NCI-H2171 treated with DMSO at 0.1 percent for 48 hours (cell line): ENCODE measurements at regions not wholly inside any gene's neighbourhood (a gene's known extent, or its start where the extent isn't known, plus 50 kb on each side); places are given as distances from the start of the nearest gene placed in this dataset.
A peak's percentile ranks its signal among the peaks of the same experiment; 100 is the strongest.
"Not testable (repeated sequence)": the region's sequence is repeated elsewhere in the genome, so short reads cannot be mapped to it uniquely, and the experiment has no call there.

Experiments
- DNase-seq: peaks from one replicate; lab custom pipeline; 2025; lab: John Stamatoyannopoulos, UW

DNA sequence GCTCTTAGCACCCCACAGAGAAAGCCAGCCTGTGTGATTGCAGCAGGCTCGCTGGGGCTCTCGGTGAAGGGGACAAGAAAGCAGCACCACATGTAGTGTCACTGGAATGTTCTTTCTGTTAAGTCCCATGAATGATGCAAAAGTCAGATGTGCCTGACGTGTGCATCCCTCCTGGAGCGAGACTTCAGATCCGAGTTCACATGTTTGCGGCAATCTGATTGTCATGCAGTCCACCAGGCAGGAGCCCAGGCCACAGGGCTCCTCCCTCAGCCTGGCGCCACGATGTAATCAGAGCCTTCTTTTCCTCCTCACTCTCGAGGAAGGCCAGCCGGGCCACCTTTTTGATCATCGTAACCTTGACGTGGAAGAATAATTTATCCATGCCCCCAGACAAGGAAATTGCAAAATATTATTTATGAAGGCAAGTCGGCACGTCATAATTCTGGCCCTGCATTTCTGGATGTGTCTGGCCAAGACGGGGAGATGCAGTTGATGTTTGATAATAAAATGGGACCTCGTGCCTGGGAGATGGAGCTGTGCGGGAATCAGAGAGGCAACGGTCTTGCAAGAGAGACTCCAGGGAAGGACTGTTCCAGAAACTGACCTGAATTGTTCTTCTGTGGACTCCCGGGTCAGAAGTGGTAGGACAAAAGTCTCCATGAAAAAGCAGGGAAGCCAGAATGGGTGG is 214.6 kb downstream of the PHETA1 start:
- DNase-seq, result no peak

DNA sequence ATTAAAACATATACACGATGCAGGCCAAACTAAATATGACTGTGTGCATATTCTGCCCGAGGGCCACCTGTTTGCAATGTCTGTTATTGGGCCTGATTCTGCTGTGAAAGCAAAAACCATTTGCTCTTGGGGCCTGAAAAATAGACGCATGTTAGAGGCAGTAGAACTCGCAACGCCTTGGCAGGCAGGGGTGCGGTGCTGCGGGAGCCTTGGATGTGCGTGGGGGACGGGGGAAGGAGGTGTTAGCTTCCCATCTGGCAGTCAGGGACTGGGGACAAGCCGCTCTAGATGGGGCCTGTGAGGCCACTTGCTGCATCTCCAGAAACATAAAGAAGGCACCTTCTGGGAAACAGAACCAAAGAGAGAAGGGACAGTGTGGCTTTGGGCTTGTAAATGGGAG is 216.3 kb downstream of the PHETA1 start:
- DNase-seq, result no peak

- DNase-seq, result no peak
Observed at GRCh38 chr12:111150921-111151840, 217.7 kb downstream of the PHETA1 start.

DNA sequence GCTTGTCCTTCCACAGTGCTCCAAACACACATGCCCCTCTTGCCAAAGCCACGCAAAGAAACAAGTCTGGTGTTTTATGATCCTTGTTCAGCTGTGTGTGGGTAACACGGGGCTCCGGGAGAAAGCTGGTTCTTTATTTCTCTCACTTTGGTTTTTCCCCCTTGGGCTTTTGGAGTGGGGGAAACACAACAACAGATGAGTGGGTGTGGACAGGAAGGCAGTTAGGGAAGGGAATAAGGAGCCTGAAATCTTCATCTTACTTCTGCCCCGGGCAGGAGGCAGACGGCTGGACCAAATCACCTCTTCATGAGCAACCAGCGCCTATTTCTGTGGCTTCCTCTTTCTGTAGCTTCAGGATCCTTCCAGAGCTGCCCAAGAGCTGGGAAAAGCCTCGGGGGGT is 218.5 kb downstream of the PHETA1 start:
- DNase-seq, result peak; percentile 26

GRCh38 chr12:111149299-111149698 is 219.6 kb downstream of the PHETA1 start:
- DNase-seq, result no peak

- no peak for DNase-seq
Observed at GRCh38 chr12:111148005-111148404, 220.9 kb downstream of the PHETA1 start.

DNA sequence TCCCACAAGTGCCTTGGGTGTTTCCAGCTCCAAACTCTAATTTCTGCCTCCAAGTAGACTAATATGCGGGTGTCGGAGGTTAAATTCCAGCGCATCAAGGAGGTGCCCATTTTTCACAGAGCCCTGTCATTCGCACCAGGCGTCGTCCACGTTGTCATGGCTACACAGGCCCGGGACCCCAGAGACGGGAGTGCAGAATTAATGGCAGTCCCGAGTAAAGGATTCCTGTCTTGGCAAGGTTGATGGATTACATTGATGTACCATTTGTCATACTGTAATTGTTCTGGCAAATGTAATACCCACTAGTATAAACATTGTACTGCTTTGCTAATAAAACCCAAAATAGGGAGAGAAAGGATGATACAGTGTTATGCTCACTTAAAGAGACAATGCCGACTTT is 222.9 kb upstream of the MYL2 start:
- DNase-seq, result no peak

DNA sequence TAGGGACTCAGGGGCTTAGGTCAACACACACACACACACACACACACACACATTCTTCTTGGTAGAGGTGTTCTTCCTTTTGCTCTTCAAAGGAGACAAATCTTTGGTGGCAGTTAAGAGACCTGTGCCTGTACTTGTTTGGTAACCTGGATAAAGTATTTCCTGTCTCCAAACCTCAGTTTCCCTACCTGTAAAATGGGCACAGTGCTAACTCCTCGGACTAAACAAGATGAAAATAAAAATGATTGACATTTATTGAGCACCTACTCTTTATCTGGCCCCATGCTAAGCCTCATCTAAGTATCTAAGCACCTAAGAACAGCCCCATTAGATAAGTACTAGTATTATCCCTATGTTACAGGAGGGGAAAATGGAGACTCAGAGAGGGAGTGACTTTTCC is 220.8 kb upstream of the MYL2 start:
- no peak for DNase-seq

DNA sequence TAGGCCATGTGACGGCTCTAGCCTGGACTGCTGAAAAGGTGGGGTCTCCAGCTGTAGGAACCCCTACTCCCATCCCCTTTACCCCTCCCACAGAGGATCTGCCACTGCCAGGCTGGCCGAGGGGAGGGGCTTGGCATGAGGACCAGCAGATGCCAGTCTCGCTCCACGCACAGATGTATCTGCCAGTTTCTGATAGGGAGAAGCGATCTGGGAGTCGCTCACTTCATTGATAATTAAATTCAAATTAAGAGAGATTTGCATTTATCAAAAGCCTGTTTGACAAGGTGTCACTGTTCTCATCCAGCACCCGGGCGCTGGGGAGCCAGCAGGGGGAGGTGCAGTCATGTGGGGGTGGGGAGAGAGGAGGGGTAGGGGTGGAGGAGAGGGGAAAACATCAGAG is 217.6 kb upstream of the MYL2 start:
- DNase-seq, result peak; percentile 20

DNA sequence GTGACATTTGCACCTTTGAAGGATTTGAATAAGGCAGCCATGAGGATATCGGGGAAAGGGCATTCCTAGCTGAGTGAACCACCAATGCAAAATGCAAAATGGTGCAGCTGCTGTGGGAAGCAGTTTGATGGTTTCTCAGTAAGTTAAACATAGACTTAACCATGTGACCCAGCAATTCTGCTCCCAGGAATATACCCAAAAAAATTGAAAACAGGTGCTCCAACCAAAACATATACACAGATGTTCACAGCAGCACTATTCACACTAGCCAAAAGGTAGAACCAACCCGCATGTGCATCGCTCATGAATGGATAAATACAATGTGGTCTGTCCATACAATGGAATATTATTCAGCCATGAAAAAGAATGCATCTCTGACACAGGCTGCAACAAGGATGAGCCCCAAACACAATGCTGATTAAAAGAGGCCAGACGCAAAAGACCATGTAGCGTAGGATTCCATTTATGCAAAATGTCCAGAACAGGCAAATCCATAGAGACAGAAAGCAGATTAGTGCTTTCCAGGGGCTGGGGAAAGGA is 215.0 kb upstream of the MYL2 start:
- DNase-seq, result no peak

GRCh38 chr12:111130336-111130735 is 210.0 kb upstream of the MYL2 start:
- DNase-seq, result no peak

DNA sequence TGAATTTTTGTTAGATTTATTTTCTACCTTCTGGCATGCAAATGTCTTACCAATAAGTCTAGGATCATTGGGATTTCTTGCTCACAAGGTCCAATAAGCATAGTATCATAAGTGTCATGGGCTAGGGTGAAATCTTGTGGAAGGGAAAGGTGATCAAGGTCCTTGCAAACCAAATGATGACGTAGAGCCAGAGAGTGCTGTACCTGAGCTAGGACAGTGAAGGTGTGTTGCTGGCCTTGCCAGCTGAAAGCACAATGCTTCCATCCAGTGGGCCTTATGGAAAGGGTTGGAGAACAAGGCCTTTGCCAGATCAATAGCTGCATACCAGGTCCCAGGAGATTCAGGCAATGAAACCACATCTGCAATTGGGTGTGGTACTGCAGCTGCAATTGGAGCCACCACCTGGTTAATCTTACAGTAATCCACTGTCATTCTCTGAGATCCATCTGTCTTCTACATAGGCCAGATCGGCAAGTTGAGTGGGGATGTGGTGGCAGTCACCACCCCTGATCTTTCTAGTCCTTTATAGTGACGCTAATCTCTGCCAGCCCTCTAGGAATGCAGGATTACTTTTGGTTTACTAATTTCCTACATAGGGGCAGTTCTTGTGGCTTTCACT is 208.9 kb upstream of the MYL2 start:
- peak; percentile 88 for DNase-seq

DNA sequence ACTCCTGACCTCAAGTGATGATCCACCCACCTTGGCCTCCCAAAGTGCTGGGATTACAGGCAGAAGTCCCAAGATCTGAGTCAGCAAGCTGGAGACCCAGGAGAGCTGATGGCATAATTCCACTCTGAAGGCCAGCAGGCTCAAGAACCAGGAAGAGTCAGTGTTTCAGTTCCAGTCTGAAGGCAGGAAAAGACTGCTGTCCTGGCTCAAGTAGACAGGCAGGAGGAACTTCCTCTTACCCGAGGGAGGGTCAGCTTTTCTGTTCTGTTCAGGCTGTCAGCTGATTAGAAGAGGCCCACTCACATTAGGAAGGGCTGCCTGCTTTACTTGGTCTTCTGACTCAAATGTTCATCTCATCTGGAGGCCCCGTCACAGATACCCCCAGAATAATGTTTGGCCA is 206.0 kb upstream of the MYL2 start:
- no peak for DNase-seq

DNA sequence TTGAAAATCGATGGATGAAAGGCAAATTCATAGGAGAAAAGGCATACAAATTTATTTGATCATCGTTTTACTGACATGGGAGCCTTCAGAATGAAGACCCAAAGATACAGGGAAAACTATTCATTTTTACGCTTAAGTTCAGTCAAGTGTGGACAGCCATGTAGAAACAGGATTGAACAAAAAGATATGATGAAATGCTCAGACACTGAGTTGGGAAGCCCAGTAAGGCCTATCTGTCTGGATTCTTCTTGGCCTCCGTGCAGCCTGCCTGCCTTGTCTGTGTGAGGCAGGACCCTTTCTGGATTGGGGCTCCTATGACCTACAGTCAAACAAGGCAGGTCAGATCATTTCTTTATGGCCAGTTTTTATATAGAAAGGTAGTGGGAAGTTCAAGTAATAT is 203.8 kb upstream of the MYL2 start:
- DNase-seq, result no peak

DNA sequence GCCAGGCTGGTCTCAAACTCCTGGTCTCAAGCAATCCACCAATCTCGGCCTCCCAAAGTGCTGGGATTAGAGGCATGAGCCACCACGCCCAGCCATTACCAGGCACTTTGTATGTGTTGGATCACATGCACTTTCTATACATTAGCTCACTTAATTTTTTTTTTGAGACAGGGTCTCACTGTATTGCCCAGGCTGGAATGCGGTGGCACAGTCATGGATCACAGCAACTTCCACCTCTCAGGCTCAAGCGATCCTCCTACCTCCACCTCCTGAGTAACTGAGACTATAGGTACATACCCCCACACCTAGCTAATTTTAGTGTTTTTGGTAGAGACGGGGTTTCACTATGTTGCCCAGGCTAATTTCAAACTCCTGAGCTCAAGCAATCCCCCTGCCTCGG is 203.0 kb upstream of the MYL2 start:
- no peak for DNase-seq

DNA sequence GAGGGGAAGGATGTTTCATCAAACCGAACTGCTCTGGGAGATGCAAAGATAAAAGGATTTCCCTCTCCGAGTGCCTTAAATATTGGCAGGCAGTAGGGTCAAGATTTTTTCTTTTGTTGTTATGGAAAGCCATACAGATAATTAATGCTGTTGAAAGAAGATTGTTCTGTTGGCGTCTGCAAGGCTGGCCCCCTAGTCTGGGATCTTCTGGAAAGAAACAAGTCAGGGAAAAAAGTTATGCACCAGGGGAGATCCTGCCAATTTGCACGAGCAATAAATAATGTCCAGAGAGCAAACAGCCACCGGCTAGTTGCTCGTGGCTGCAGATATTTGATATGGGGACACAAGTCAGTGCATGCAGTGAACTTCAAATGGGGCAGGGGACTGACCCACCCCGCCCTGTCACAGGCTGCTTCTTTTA is 202.1 kb upstream of the MYL2 start:
- DNase-seq, result no peak

GRCh38 chr12:111121840-111122239 is 201.5 kb upstream of the MYL2 start:
- DNase-seq, result no peak

- DNase-seq, result peak; percentile 70
Observed at GRCh38 chr12:111120578-111120977, 200.2 kb upstream of the MYL2 start.

DNA sequence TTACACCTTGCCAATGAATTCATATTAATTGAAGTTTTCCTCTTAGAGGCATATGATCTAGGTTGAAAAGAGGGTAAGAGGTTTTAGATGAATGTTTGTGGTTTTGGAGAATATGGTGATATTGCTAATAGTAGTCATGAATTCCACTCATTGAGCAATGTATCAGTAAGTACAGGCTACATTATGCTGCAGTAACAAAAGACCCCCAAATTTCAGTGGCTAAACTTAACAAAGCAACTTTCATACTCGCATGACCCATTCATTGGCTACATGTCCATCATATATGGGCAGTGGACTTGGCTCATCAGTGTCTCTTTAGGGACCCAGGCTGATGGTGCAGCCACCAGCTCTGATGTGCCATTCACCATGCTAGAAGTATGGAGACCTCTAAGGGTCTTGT is 196.6 kb upstream of the MYL2 start:
- DNase-seq, result no peak

GRCh38 chr12:111113313-111113712 is 192.9 kb upstream of the MYL2 start:
- DNase-seq, result not testable (repeated sequence)

- DNase-seq, result no peak
Observed at GRCh38 chr12:111112311-111113098, 192.1 kb upstream of the MYL2 start.

- DNase-seq, result no peak
Observed at GRCh38 chr12:111111681-111112080, 191.3 kb upstream of the MYL2 start.
